Progenitor cell of endocrine pancreas (in vitro differentiated cells): ENCODE measurements at regions not wholly inside any gene's neighbourhood (a gene's known extent, or its start where the extent isn't known, plus 50 kb on each side); places are given as distances from the start of the nearest gene placed in this dataset.

Experiments
- DNase-seq: peaks from one replicate; pipeline ENCODE4 v3.0.0; 2021; ENCODE audit warnings: low spot score; ENCODE audit not compliant: unreplicated experiment
- H3K27ac Mint-ChIP-seq: 2 replicates; pipeline ENCODE4 v1.8.0; 2021; ENCODE audit warnings: mild to moderate bottlenecking, moderate library complexity, mixed read lengths
- H3K27me3 Mint-ChIP-seq: 2 replicates; pipeline ENCODE4 v1.8.0; 2021; ENCODE audit warnings: mixed read lengths
- H3K36me3 Mint-ChIP-seq: 2 replicates; pipeline ENCODE4 v1.8.0; 2022; ENCODE audit warnings: mixed read lengths; ENCODE audit not compliant: insufficient read depth
- H3K4me1 Mint-ChIP-seq: 2 replicates; pipeline ENCODE4 v1.8.0; 2021; ENCODE audit warnings: low read depth, mixed read lengths
- H3K4me3 Mint-ChIP-seq: 2 replicates; pipeline ENCODE4 v1.8.0; 2021; ENCODE audit warnings: low read depth, mild to moderate bottlenecking, moderate library complexity, mixed read lengths
- H3K9me3 Mint-ChIP-seq: 2 replicates; pipeline ENCODE4 v1.8.0; 2021; ENCODE audit warnings: low read depth, mixed read lengths
- CTCF ChIP-seq: fragments of 200-600 bp; sonication (generic); IDR thresholded peaks from one replicate; pipeline ENCODE4 v1.5.0; 2021; ENCODE audit warnings: antibody characterized with exemption, mild to moderate bottlenecking; ENCODE audit not compliant: unreplicated experiment

DNA sequence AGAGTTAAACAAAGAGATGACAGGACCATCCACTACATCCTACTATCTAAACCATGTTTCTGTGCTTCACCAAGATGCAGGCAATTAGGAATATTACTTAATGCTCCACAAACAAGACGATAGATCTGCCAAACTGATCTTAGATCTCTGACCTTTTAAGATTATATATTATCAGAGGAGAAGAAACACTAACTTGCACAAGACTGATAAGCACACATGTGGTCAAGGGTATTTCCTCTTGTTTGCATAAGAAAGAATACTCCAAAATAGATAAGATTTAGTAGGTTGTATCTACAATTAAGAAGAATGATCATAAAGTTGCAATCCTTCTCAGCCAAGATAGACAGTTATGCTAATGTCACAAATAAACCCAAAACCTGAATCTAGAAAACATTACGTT is 601.0 kb upstream of the ACO1 start:
- DNase-seq = no peak
- no peak for TF ChIP-seq CTCF
- peaks cover 7% of the 10 kb centered on the region for H3K36me3 Mint-ChIP-seq
- no peak overlapping the region for H3K27ac Mint-ChIP-seq
- H3K4me3 Mint-ChIP-seq = no peak overlapping the region
- no peaks in the 10 kb centered on the region for H3K27me3 Mint-ChIP-seq
- peaks cover 40% of the 10 kb centered on the region for H3K9me3 Mint-ChIP-seq
- H3K4me1 Mint-ChIP-seq = no peaks in the 10 kb centered on the region

DNA sequence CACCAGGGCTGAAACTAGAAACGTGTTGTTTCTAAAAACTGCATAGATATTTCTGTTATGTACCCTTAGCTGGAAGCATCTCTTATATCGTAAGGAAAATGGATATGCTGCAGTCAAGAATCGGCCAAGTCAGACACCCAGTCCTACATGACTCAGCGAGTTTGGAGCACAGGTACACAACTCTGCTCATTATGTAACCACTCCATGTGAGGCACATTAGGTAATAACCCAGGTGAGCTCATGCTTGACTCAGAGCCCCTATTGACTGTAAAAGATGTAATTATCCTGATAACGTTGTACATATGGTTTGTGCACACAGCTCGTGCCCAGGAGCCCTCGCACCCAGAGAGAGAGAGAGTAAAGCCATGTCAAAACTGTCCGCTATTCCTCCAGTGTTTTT is 593.7 kb upstream of the ACO1 start:
- H3K9me3 Mint-ChIP-seq = peaks cover 19% of the 10 kb centered on the region
- no peak overlapping the region for H3K27ac Mint-ChIP-seq
- no peaks in the 10 kb centered on the region for H3K4me1 Mint-ChIP-seq
- H3K27me3 Mint-ChIP-seq = no peaks in the 10 kb centered on the region
- no peak for DNase-seq
- peaks cover 5% of the 10 kb centered on the region for H3K36me3 Mint-ChIP-seq
- H3K4me3 Mint-ChIP-seq = no peak overlapping the region
- no peak for TF ChIP-seq CTCF

DNA sequence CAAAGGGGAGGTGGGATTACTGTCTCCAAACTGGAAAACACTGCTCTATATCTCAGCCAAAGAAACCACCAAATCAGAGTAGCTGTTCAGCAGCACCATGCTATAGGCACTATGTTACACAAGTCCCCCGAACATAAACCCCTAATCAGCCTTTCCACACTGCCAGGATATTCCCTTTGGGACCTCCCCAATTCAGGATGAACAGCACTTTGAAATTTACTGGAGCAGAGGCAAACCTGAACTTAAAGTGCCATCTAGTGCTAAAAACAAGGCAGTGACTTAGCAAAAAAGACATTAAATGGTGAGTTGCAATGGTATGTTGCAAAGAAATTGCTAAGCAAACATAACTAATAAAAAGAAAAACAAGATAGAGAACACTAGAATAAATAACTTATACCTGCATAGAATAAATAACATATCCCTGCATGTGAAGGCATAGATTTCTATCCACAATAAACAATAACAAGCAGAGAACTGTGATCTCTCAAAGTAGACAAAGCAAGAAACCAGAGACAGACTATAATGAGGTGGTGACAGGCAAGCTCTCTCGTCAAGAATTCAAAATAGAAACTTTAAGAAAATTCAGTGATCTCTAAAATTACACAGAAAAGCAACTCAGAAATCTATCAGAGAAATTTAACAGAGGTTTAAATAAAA is 584.4 kb upstream of the ACO1 start:
- H3K9me3 Mint-ChIP-seq = peaks cover 19% of the 10 kb centered on the region
- no peak overlapping the region for H3K27ac Mint-ChIP-seq
- no peak for DNase-seq
- H3K36me3 Mint-ChIP-seq = peaks cover 2% of the 10 kb centered on the region
- H3K27me3 Mint-ChIP-seq = no peaks in the 10 kb centered on the region
- no peak overlapping the region for H3K4me3 Mint-ChIP-seq
- TF ChIP-seq CTCF = peak; percentile 70
- peaks cover 8% of the 10 kb centered on the region for H3K4me1 Mint-ChIP-seq

DNA sequence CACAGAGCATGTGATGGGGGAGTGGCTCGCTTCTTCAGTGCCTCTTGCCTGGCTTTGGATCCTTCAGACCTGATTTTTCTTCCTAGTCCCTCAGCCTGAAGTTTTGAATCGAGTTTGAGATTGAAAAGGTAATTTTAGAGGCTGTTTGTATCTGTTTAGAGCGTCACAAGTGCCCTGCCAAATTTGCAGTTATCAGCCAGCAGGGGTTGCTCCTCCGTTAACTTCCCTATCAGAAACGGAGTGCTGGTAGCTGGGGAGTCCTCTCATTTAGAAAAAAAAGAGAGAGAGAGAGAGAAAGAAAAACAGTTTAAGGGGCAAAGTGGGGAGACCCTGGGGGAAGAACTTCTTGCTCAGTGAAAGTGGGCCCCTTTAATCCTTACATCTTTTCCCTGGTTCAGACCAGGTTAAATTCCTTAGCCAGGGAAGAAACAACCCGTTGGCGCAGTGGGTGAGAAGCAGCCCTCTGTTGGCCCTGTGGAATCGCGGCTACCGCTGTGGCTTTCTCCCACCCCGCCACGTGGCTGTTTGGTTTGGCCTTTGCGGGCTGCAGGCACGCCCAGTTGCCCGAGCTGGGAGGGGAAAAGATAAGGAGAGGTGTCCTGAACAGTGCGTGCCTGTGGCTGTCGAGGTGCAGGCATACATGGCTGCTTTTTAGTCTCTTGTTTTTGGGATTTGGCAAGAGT is 576.7 kb upstream of the ACO1 start:
- H3K27me3 Mint-ChIP-seq = no peaks in the 10 kb centered on the region
- DNase-seq = no peak
- H3K36me3 Mint-ChIP-seq = no peaks in the 10 kb centered on the region
- H3K4me3 Mint-ChIP-seq = no peak overlapping the region
- peaks cover 4% of the 10 kb centered on the region for H3K4me1 Mint-ChIP-seq
- TF ChIP-seq CTCF = no peak
- H3K27ac Mint-ChIP-seq = no peak overlapping the region
- H3K9me3 Mint-ChIP-seq = peaks cover 4% of the 10 kb centered on the region

DNA sequence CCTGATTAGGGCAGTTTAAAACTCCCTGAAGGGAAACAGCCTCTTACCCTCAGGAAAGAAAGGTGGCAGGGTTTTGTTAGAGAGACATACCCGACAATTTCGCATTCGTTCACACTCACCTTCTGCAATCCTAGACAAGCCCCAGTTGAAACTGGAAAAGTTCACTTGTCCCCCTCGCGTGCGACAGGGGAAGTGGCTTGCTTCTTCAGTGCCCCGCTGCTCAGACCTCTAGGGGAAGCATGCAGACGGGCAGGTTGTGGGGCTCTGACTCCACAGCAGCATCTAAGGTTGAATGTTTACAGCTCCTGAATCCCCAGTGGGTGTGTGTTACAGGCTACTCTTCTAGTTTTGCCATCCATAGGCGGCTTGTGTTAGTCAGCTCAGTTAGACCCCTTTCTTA is 575.7 kb upstream of the ACO1 start:
- Mint-ChIP-seq H3K36me3 (no peaks in the 10 kb centered on the region), H3K27me3 (no peaks in the 10 kb centered on the region), H3K4me3 (no peak overlapping the region), H3K4me1 (peaks cover 2% of the 10 kb centered on the region), H3K27ac (no peak overlapping the region), H3K9me3 (peaks cover 4% of the 10 kb centered on the region)
- no peak for TF ChIP-seq CTCF
- no peak for DNase-seq
